ENCODE measurements at regions not wholly inside any gene's neighbourhood (a gene's known extent, or its start where the extent isn't known, plus 50 kb on each side); places are given as distances from the start of the nearest gene placed in this dataset.

DNA sequence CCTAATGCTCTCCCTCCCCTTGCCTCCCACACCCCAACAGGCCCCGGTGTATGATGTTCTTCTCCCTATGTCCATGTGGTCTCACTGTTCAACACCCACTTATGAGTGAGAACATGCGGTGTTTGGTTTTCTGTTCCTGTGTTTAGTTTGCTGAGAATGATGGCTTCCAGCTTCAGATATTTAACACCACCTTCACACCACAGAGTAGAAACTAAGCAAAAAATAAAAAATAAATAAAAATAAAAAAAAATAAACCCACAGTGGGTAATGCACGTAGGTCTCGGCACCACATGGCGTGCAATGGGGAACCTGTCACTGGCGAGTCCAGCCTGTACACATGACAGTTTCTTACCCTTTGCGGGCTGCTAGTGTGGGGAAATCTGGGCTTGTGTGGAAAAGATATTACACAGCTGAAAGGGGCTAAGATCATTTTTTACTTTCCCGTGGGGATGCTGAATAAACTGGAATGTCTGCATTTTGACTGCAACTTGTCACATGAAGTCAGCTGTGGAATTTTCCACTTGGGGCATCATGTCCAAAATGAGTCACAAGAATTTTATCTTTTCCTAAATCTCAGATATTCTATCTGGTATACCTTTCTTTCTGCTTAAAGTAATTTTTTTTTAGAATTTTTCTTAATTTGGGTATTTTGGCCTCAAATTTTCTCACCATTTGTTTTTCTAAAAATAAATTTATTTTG lies 170.5 kb downstream of the IRS2 start:
- H2BK12ac ChIP-seq (ENCODE audit: low read length), result no peak overlapping the region
- no peaks in the 10 kb centered on the region for H3K27me3 ChIP-seq (ENCODE audit: control insufficient read depth in 3 of 3, insufficient read depth in 3 of 3, low read depth in 1 of 3, low read length in 3 of 3)
- no peaks in the 10 kb centered on the region for H3K9me3 ChIP-seq (replicated peaks in 1 of 2; ENCODE audit: control insufficient read depth in 2 of 2, insufficient read depth in 1 of 2, low read depth in 1 of 2, low read length in 2 of 2)
- no peaks in the 10 kb centered on the region for H3K79me1 ChIP-seq (ENCODE audit: low read depth, low read length)
- no peak overlapping the region for H3K4me3 ChIP-seq (ENCODE audit: low read length in 2 of 2)
- H3K27ac ChIP-seq (replicated peaks; ENCODE audit: low read length), result no peak overlapping the region
- H3K4me1 ChIP-seq (ENCODE audit: control insufficient read depth in 2 of 2, insufficient read depth in 1 of 2, low read depth in 1 of 2, low read length in 2 of 2), result no peaks in the 10 kb centered on the region
- H3K36me3 ChIP-seq (replicated peaks in 1 of 2; ENCODE audit: control insufficient read depth in 2 of 2, insufficient read depth in 2 of 2, low read length in 2 of 2), result no peaks in the 10 kb centered on the region
- no peak overlapping the region for H3K18ac ChIP-seq (ENCODE audit: low read length)
- no peak overlapping the region for H2AK5ac ChIP-seq (ENCODE audit: low read depth, low read length)
- no peak overlapping the region for H2BK120ac ChIP-seq (ENCODE audit: low read depth, low read length)
- H3K9ac ChIP-seq (ENCODE audit: low read depth, low read length, poor library complexity), result no peak overlapping the region
- no peak overlapping the region for H2AFZ ChIP-seq (ENCODE audit: low read length)
- H3K23ac ChIP-seq (ENCODE audit: low read depth, low read length, poor library complexity), result no peak overlapping the region
- DNase-seq (ENCODE audit: low spot score), result no peak
- H3K4me2 ChIP-seq (ENCODE audit: insufficient read depth, low read length, poor library complexity, severe bottlenecking), result no peak overlapping the region
- no peak overlapping the region for H3K14ac ChIP-seq (ENCODE audit: low read length)
- WGBS, 2 donors (ENCODE audit: extremely low coverage in 2 of 2, insufficient read length in 2 of 2, insufficient replicate concordance in 1 of 2), result no CpG with 5 or more reads among the region's 8 CpGs
- no peak overlapping the region for H3K4ac ChIP-seq (ENCODE audit: low read length)
- no peak overlapping the region for H2BK5ac ChIP-seq (ENCODE audit: low read length)
- H4K8ac ChIP-seq (ENCODE audit: low read depth, low read length), result no peak overlapping the region
- no peak overlapping the region for H4K91ac ChIP-seq (ENCODE audit: low read depth, low read length, poor library complexity)
- H2BK15ac ChIP-seq (ENCODE audit: low read length), result no peak overlapping the region

DNA sequence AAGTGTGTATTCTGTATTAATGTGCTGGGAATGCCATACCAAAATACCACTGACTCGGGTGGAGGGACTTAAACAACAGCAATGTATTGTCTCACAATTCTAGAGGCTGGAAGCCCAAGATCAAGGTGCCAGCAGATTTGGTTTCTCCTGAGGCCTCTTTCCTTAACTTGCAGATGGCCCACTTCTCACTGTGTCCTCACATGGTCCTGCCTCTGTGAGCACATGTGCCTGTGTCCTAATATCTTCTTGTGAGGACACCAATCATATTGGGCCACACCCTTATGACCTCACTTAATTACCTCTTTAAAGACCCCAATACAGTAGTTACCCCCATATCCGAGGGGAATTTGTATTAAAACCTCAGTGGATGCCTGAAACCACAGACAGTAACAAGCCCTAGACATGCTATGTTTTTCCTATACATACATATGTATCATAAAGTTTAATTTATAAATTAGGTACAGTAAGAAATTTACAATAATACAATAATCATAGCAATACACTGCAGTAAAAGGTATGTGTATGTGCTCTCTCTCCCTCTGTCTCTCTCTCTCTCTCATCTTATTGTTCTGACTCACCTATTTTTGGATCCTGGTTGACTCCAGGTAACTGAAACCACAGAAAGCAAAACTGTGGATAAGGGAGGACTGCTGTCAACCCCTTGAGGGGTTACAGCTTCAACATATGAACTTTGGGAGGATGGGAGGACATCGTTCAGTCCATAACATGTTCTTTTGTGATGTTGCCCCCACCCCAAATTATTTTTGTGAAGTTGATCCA lies 174.3 kb downstream of the IRS2 start:
- Histone ChIP-seq H2BK15ac (ENCODE audit: low read length) (no peak overlapping the region), H2BK12ac (ENCODE audit: low read length) (no peak overlapping the region), H3K4me3 (ENCODE audit: low read length in 2 of 2) (no peak overlapping the region), H2BK5ac (ENCODE audit: low read length) (no peak overlapping the region), H3K27me3 (ENCODE audit: control insufficient read depth in 3 of 3, insufficient read depth in 3 of 3, low read depth in 1 of 3, low read length in 3 of 3) (no peaks in the 10 kb centered on the region), H2AK5ac (ENCODE audit: low read depth, low read length) (no peak overlapping the region), H4K91ac (ENCODE audit: low read depth, low read length, poor library complexity) (no peak overlapping the region), H3K4me2 (ENCODE audit: insufficient read depth, low read length, poor library complexity, severe bottlenecking) (no peak overlapping the region), H3K27ac (replicated peaks; ENCODE audit: low read length) (no peak overlapping the region), H3K4ac (ENCODE audit: low read length) (no peak overlapping the region), H3K18ac (ENCODE audit: low read length) (no peak overlapping the region), H2AFZ (ENCODE audit: low read length) (no peak overlapping the region), H4K8ac (ENCODE audit: low read depth, low read length) (no peak overlapping the region), H3K9ac (ENCODE audit: low read depth, low read length, poor library complexity) (no peak overlapping the region), H3K79me1 (ENCODE audit: low read depth, low read length) (no peaks in the 10 kb centered on the region), H2BK120ac (ENCODE audit: low read depth, low read length) (no peak overlapping the region), H3K23ac (ENCODE audit: low read depth, low read length, poor library complexity) (no peak overlapping the region), H3K9me3 (replicated peaks in 1 of 2; ENCODE audit: control insufficient read depth in 2 of 2, insufficient read depth in 1 of 2, low read depth in 1 of 2, low read length in 2 of 2) (no peaks in the 10 kb centered on the region), H3K4me1 (ENCODE audit: control insufficient read depth in 2 of 2, insufficient read depth in 1 of 2, low read depth in 1 of 2, low read length in 2 of 2) (peaks cover 0 to 1% of the 10 kb centered on the region in 2 donors), H3K36me3 (replicated peaks in 1 of 2; ENCODE audit: control insufficient read depth in 2 of 2, insufficient read depth in 2 of 2, low read length in 2 of 2) (no peaks in the 10 kb centered on the region), H3K14ac (ENCODE audit: low read length) (no peak overlapping the region)
- DNase-seq (ENCODE audit: low spot score), result no peak
- no CpG with 5 or more reads among the region's 3 CpGs for WGBS, 2 donors (ENCODE audit: extremely low coverage in 2 of 2, insufficient read length in 2 of 2, insufficient replicate concordance in 1 of 2)

DNA sequence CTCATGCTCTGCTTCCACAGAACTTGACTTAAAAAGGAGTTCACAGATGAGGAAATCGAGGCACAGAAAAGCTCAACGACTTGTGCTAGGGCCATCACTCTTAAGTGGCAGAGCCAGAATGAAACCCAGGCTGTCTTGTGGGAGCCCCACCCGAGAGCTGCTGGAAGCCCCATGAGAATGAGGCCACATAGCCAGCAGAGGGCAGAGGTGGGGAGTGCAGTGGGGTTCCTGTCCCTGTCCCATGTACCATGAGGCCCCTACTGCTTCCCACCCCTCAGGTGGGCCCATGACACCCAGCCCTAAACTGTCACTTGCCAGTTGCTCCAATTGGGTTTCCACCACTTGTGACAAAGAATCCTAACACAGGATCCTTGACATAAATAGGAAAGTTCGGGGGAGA lies 175.9 kb downstream of the IRS2 start:
- no peaks in the 10 kb centered on the region for H3K36me3 ChIP-seq (replicated peaks in 1 of 2; ENCODE audit: control insufficient read depth in 2 of 2, insufficient read depth in 2 of 2, low read length in 2 of 2)
- H2BK12ac ChIP-seq (ENCODE audit: low read length), result no peak overlapping the region
- H2BK5ac ChIP-seq (ENCODE audit: low read length), result peak overlapping the region; percentile 25
- no peak overlapping the region for H3K4me2 ChIP-seq (ENCODE audit: insufficient read depth, low read length, poor library complexity, severe bottlenecking)
- no peak overlapping the region for H3K18ac ChIP-seq (ENCODE audit: low read length)
- peaks cover 0 to 1% of the 10 kb centered on the region in 2 donors for H3K4me1 ChIP-seq (ENCODE audit: control insufficient read depth in 2 of 2, insufficient read depth in 1 of 2, low read depth in 1 of 2, low read length in 2 of 2)
- no CpG with 5 or more reads among the region's 4 CpGs for WGBS, 2 donors (ENCODE audit: extremely low coverage in 2 of 2, insufficient read length in 2 of 2, insufficient replicate concordance in 1 of 2)
- H3K23ac ChIP-seq (ENCODE audit: low read depth, low read length, poor library complexity), result no peak overlapping the region
- DNase-seq (ENCODE audit: low spot score), result no peak
- no peak overlapping the region for H3K27ac ChIP-seq (replicated peaks; ENCODE audit: low read length)
- H4K91ac ChIP-seq (ENCODE audit: low read depth, low read length, poor library complexity), result no peak overlapping the region
- no peaks in the 10 kb centered on the region for H3K27me3 ChIP-seq (ENCODE audit: control insufficient read depth in 3 of 3, insufficient read depth in 3 of 3, low read depth in 1 of 3, low read length in 3 of 3)
- H2AK5ac ChIP-seq (ENCODE audit: low read depth, low read length), result no peak overlapping the region
- H3K79me1 ChIP-seq (ENCODE audit: low read depth, low read length), result no peaks in the 10 kb centered on the region
- no peak overlapping the region for H3K4ac ChIP-seq (ENCODE audit: low read length)
- H3K9me3 ChIP-seq (replicated peaks in 1 of 2; ENCODE audit: control insufficient read depth in 2 of 2, insufficient read depth in 1 of 2, low read depth in 1 of 2, low read length in 2 of 2), result no peaks in the 10 kb centered on the region
- no peak overlapping the region for H4K8ac ChIP-seq (ENCODE audit: low read depth, low read length)
- H3K14ac ChIP-seq (ENCODE audit: low read length), result no peak overlapping the region
- H3K9ac ChIP-seq (ENCODE audit: low read depth, low read length, poor library complexity), result no peak overlapping the region
- no peak overlapping the region for H2AFZ ChIP-seq (ENCODE audit: low read length)
- H3K4me3 ChIP-seq (ENCODE audit: low read length in 2 of 2), result no peak overlapping the region
- no peak overlapping the region for H2BK120ac ChIP-seq (ENCODE audit: low read depth, low read length)
- H2BK15ac ChIP-seq (ENCODE audit: low read length), result no peak overlapping the region

DNA sequence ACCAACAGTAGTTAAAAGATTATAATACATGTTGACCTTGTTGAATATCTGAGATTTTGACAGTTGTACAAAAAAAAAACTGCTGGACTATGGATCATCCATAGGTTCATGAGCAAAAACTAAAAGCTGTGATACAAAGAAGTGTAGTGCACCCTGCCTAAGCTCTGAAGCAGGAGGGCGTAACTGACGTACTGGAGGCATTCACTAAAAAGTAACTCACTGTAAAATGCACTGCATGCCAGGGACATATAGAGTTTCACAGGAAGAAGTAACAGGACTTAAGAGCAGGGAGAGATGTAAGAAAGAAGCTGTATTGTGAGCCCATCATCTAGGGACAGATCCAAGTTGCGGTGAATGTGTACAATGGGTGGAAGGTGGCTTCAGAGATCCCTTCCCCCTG lies 177.9 kb downstream of the IRS2 start:
- no peaks in the 10 kb centered on the region for H3K9me3 ChIP-seq (replicated peaks in 1 of 2; ENCODE audit: control insufficient read depth in 2 of 2, insufficient read depth in 1 of 2, low read depth in 1 of 2, low read length in 2 of 2)
- no peak overlapping the region for H3K18ac ChIP-seq (ENCODE audit: low read length)
- no peak overlapping the region for H2BK5ac ChIP-seq (ENCODE audit: low read length)
- no peak overlapping the region for H3K14ac ChIP-seq (ENCODE audit: low read length)
- H3K36me3 ChIP-seq (replicated peaks in 1 of 2; ENCODE audit: control insufficient read depth in 2 of 2, insufficient read depth in 2 of 2, low read length in 2 of 2), result no peaks in the 10 kb centered on the region
- H3K27me3 ChIP-seq (ENCODE audit: control insufficient read depth in 3 of 3, insufficient read depth in 3 of 3, low read depth in 1 of 3, low read length in 3 of 3), result no peaks in the 10 kb centered on the region
- no peak overlapping the region for H3K4me3 ChIP-seq (ENCODE audit: low read length in 2 of 2)
- no peak overlapping the region for H3K4ac ChIP-seq (ENCODE audit: low read length)
- no peaks in the 10 kb centered on the region for H3K79me1 ChIP-seq (ENCODE audit: low read depth, low read length)
- no peak overlapping the region for H2BK120ac ChIP-seq (ENCODE audit: low read depth, low read length)
- H3K27ac ChIP-seq (replicated peaks; ENCODE audit: low read length), result no peak overlapping the region
- no peak overlapping the region for H4K8ac ChIP-seq (ENCODE audit: low read depth, low read length)
- no peak overlapping the region for H2AK5ac ChIP-seq (ENCODE audit: low read depth, low read length)
- DNase-seq (ENCODE audit: low spot score), result no peak
- H3K9ac ChIP-seq (ENCODE audit: low read depth, low read length, poor library complexity), result no peak overlapping the region
- H3K4me2 ChIP-seq (ENCODE audit: insufficient read depth, low read length, poor library complexity, severe bottlenecking), result no peak overlapping the region
- H3K23ac ChIP-seq (ENCODE audit: low read depth, low read length, poor library complexity), result no peak overlapping the region
- peaks cover 0 to 1% of the 10 kb centered on the region in 2 donors for H3K4me1 ChIP-seq (ENCODE audit: control insufficient read depth in 2 of 2, insufficient read depth in 1 of 2, low read depth in 1 of 2, low read length in 2 of 2)
- no peak overlapping the region for H2BK12ac ChIP-seq (ENCODE audit: low read length)
- WGBS, 2 donors (ENCODE audit: extremely low coverage in 2 of 2, insufficient read length in 2 of 2, insufficient replicate concordance in 1 of 2), result no CpG with 5 or more reads among the region's 3 CpGs
- no peak overlapping the region for H2AFZ ChIP-seq (ENCODE audit: low read length)
- H4K91ac ChIP-seq (ENCODE audit: low read depth, low read length, poor library complexity), result no peak overlapping the region
- no peak overlapping the region for H2BK15ac ChIP-seq (ENCODE audit: low read length)

All from neuronal stem cell (in vitro differentiated cells).